GM12872 (cell line): ENCODE measurements at regions not wholly inside any gene's neighbourhood (a gene's known extent, or its start where the extent isn't known, plus 50 kb on each side); places are given as distances from the start of the nearest gene placed in this dataset.

ENCODE experiments used
- TF ChIP-seq, protein P1 (sequence below): IDR thresholded peaks from 3 replicates; pipeline ENCODE4 v1.5.1; 2011; ENCODE audit warnings: low read depth, mild to moderate bottlenecking, low read length, moderate library complexity; ENCODE audit not compliant: insufficient read depth

DNA sequence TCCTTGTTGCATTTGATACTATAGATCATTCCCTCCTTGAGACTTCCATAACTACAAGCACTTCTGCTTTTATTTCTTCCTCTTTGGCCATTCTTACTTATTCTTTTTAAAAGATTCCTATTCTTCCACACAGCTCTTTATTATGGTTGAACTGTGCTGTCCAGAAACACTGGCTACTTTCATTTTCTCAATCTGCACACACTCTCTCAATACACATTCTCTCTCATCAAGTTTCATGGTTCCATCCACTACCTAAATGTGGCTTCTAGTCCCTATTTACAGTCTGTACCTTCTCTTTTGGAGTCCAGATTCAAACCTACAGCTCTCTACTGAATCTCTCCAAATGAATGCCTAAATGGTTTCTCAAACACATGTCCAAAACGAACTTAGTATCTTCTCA, 214.3 kb upstream of the RSPO3 start:
- TF ChIP-seq, protein P1, sequence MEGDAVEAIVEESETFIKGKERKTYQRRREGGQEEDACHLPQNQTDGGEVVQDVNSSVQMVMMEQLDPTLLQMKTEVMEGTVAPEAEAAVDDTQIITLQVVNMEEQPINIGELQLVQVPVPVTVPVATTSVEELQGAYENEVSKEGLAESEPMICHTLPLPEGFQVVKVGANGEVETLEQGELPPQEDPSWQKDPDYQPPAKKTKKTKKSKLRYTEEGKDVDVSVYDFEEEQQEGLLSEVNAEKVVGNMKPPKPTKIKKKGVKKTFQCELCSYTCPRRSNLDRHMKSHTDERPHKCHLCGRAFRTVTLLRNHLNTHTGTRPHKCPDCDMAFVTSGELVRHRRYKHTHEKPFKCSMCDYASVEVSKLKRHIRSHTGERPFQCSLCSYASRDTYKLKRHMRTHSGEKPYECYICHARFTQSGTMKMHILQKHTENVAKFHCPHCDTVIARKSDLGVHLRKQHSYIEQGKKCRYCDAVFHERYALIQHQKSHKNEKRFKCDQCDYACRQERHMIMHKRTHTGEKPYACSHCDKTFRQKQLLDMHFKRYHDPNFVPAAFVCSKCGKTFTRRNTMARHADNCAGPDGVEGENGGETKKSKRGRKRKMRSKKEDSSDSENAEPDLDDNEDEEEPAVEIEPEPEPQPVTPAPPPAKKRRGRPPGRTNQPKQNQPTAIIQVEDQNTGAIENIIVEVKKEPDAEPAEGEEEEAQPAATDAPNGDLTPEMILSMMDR, result no peak

DNA sequence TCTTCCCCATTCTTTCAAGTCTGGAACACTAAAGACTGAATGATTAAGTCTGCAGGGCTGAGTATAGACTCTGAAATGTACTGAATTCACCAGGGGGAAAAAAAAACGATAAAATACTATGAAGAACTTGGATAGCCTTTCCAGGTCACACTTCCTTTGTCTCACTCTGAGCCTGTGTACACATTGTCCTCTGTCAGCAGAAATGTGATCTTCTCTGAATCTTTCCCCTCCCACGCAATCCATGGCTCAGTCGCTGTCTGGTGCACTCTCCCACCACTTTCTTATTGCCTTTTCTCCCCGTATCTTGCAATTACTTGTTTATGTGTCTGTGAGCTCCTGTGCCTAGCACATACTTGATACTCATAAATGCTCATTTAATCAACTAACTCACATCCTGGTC, 212.6 kb upstream of the RSPO3 start:
- TF ChIP-seq, protein P1, result no peak

DNA sequence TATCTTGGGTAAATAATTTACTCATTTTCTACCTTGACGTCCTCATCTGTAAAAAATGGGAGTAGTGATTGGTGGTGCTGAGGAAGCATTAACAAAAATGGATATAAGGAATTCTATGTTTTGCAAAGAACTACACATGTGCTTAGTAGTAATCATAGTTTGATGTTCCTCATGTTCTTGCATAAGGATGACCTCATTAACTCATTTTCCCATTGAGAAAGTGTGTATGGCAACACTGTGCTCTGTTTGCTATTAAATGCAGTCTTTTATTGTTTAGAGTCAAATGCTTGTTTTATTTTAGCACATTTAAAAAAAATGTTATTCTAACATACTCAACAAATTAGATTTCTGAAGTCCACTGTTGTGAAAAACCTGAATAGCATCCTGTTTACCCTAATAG, 211.2 kb upstream of the RSPO3 start:
- TF ChIP-seq, protein P1, result no peak

DNA sequence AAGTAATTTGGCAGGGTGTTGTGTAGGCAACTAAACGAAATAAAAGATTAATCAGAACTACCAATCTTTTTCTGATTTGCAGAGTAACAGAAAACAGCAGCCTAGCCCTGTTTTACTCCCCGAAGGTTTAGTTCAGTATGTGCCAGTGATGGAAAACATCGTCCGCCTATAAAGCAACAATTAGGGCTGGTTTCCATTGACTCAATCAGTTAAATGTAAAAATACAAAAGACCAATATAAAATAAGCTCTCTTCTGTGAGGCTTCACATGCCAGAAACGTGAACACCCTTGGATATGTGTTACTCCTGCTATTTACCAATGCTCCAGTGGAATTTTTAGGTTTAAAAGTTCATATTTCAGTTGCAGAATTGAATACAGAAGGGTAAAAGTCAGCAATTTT, 210.5 kb upstream of the RSPO3 start:
- TF ChIP-seq, protein P1, result no peak

DNA sequence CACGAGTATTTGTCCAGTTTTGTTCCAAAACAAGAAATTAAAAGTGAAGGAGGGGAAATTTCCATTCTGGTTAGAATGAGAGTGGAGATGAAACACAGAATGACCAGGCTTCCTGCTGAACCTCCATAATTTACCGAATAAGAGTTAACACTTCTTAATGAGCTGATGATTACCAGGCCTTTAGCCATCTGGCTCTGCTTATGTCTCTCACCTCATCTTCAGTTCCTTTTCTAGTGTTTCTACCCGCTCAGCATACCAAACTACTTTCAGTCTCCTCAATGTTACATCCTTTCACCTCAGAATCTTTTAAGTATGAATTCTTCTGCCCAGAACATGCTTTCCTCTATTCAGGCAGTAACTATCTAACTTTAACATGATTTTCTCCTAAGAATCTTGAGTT, 209.0 kb upstream of the RSPO3 start:
- TF ChIP-seq, protein P1, result no peak

DNA sequence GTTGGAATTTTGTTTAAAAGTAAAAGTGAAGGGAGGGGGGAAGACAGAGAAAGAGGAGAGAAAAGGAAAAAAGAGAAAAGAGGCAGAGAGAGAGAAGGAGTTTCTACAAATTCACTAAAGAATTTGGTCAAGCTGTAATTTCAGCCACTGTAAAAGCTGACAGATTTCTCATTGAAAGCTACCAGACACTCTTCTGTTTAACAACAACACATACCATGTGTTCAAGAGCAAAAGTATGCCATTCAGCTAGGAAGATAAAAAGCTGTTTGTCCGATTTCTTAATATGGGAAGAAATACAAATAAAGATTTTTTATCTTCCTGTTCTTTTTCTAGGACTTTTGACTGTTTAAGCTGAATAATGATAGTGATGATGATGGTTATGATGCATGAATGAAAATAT, 204.8 kb upstream of the RSPO3 start:
- TF ChIP-seq, protein P1, result no peak

DNA sequence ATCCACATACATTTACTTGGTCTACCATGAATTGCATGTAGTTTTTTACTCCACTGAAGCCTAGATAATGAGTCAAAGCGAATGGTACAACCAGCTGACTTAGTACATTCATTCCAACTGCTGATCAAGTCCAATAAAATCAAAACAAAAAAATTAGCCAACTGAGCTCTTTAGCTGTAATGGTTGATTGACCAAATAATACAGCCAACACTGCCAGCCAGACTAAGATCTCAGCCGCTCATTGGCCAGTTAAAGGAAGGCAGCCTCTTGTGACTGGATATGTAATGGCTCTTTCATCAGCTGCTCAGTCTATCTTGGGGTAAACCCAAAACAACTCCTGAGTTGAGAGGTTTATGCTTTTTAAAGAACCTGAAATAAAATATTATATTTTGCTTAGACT, 204.3 kb upstream of the RSPO3 start:
- TF ChIP-seq, protein P1, result no peak

DNA sequence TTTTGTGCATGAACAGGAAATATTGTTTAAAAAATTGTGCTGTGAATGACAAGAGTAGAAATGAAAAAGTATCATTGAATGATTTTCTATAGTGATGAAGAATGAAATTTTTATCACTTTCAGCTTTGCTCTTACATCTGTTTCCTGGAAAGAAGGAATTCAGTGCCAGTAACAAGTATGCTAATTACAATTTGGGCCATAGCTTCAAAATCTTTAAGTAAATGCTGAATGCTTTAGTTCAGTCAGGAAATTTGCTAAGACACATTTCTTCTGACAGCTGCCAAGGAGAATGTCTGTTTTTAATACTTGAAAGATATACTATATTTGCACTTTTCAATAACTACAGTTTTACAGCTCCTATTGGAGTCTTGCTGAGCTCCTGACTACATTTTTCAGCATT, 203.7 kb upstream of the RSPO3 start:
- TF ChIP-seq, protein P1, result no peak
